Coronary artery (tissue), 2 donors: ENCODE measurements at regions not wholly inside any gene's neighbourhood (a gene's known extent, or its start where the extent isn't known, plus 50 kb on each side); places are given as distances from the start of the nearest gene placed in this dataset.
"Not testable (repeated sequence)": the region's sequence is repeated elsewhere in the genome, so short reads cannot be mapped to it uniquely, and the experiment has no call there.

Experiments
- DNase-seq: peaks from one replicate; pipeline ENCODE4 v3.0.0-alpha.2; 2017; ENCODE audit warnings: low spot score
- H3K27ac ChIP-seq, 2 donors: fragments of 200-600 bp; sonication (generic); one replicate each; pipeline ENCODE4 v1.5.1; 2016 to 2019
- H3K4me3 ChIP-seq: fragments of 200-600 bp; sonication (generic); 2 replicates; pipeline ENCODE4 v1.5.1; 2016; ENCODE audit warnings: mild to moderate bottlenecking, moderate library complexity
- CTCF ChIP-seq: fragments of 200-600 bp; sonication (generic); IDR thresholded peaks from one replicate; pipeline ENCODE4 v1.5.1; 2019; ENCODE audit warnings: antibody characterized with exemption

- no peak for TF ChIP-seq CTCF
- DNase-seq: no peak
- H3K27ac ChIP-seq: no peak overlapping the region
- no peak overlapping the region for H3K4me3 ChIP-seq
Measured at GRCh38 chr5:62182802-62183201, 123.2 kb upstream of the KIF2A start.

DNA sequence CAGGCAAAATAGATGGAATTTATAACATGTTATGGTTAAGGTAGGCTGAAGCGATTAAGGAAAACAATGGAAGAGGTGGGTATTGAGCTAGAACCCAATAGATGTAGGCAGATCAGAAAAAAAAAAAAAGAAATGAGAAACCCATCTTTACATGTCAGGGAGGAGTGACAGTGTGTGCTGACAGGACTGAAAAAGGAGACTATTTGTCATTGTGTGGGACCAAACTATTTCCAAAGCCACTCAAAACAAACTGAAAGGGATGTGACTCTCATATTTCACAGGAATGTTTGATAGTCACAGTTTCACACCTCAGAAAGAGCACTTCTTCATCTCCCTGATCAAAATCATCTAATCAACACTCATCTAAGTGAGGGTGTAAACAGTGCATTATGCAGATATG lies 122.3 kb upstream of the KIF2A start:
- Histone ChIP-seq H3K27ac (no peak overlapping the region), H3K4me3 (no peak overlapping the region)
- DNase-seq: no peak
- no peak for TF ChIP-seq CTCF

DNA sequence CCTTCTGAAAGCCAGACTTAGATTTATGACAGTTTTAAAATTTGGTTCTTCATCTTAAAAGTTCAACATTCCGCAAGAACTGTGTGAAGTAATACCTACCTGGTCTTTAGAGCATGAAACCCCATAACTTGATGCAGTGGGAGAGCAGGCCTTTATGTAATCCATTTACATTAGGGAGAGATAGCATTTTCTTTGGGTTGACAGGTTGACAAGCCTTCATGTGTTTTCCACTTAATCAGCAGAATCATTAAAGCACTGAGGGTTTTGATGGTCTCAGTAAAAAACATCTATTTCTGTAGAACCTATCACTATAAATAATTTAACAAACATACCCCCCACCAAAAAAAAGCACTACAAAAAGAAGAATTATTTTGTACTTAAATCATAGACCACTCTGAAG lies 121.6 kb upstream of the KIF2A start:
- TF ChIP-seq CTCF: no peak
- no peak overlapping the region for H3K27ac ChIP-seq
- no peak for DNase-seq

DNA sequence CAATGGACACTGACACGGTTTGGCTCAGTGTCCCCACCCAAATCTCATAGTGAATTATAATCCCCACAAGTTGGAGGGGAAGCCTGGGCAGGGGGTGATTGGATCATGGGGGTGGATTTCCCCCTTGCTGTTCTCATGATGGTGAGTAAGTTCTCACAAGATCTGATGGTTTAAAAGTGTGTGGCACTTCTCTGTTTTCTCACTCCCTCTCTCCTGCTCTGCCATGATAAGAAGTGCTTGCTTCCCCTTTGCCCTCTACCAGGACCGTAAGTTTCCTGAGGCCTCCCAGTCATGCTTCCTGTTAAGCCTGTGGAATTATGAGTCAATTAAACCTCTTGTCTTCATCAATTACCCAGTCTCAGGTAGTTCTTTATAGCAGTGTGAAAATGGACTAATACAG lies 115.8 kb upstream of the KIF2A start:
- no peak for DNase-seq
- no peak overlapping the region for H3K4me3 ChIP-seq
- no peak for TF ChIP-seq CTCF
- H3K27ac ChIP-seq: no peak overlapping the region

More for the DNA sequence above, 121.6 kb upstream of the KIF2A start:
- H3K4me3 ChIP-seq: no peak overlapping the region

DNA sequence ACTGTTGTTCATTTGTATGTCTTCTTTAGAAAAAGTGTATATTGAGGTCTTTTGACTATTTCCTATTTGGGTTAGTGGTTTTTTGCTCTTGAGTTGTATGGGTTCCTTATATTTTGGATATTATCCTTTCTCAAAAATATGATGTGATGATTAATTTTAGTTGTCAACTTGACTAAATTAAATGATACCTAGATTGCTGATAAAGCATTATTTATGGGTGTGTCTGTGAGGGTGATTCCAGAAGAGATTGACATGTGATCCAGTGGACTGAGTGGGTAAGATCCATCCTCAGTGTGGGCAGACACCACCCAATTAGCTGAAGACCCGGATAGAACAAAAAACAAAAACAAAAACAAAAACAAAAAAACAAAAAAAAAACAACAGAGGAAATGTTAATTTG lies 115.1 kb upstream of the KIF2A start:
- Histone ChIP-seq H3K27ac (no peak overlapping the region), H3K4me3 (no peak overlapping the region)
- TF ChIP-seq CTCF: no peak
- no peak for DNase-seq

GRCh38 chr5:62192958-62193357 lies 113.0 kb upstream of the KIF2A start:
- no peak overlapping the region for H3K27ac ChIP-seq
- H3K4me3 ChIP-seq: no peak overlapping the region
- DNase-seq: no peak
- no peak for TF ChIP-seq CTCF

DNA sequence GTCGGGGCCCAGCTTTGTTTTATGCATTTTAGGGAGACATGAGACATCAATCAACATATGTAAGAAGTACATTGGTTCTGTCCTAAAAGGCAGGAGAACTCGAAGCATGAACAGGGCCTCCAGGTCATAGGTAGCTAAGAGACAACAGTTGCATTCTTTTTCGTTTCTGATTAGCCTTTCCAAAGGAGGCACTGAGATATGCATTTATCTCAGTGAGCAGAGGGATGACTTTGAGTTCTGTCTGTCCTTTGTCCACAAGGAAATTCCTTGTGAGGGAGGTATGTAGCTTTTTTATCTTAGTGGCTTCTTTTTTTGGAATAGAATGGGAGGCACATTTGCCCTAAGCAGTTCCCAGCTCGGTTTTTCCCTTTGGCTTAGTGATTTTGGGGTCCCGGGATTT lies 109.5 kb upstream of the KIF2A start:
- H3K27ac ChIP-seq, H3K4me3 ChIP-seq, DNase-seq: not testable (repeated sequence)

DNA sequence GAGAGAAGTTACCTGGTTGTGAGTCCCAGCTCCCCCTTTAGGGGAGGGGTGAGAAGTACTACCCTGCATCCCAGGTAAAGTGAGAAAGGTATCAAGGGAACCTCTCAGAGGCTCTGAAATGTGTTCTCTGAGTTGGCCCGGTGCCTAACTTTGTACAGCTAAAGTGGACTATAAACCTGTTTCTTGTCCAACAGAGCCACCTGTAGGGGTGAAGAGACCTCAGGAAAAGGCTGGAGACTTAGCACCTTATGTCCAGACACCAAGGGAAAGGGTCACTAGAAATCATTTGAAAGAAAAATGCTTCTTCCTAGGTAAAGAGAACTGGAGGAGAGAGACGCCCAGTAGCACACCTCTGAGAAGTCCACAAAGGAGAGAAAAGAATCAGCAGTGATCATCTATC lies 108.3 kb upstream of the KIF2A start:
- no peak for TF ChIP-seq CTCF
- no peak for DNase-seq
- Histone ChIP-seq H3K27ac (no peak overlapping the region), H3K4me3 (no peak overlapping the region)
